PC-3 (cell line): ENCODE measurements at regions not wholly inside any gene's neighbourhood (a gene's known extent, or its start where the extent isn't known, plus 50 kb on each side); places are given as distances from the start of the nearest gene placed in this dataset.

Experiments
- ATAC-seq: fragments of 200-7000 bp; cut with Tn5 transposase; 2 replicates; pipeline ENCODE4 v1.9.1; 2020; ENCODE audit warnings: mild to moderate bottlenecking, moderate library complexity
- BruUV-seq: library from RNA; stranded (reverse); fragments of 400-500 nt; replicated peaks from 2 replicates; lab custom pipeline; 2021; lab: Mats Ljungman, UMichigan
- CTCF ChIA-PET: fragments of 300-600 bp; sonication (Branson Sonifier 250); formaldehyde crosslinking; loops from one replicate; lab custom pipeline; 2022; ENCODE audit warnings: antibody characterized with exemption; lab: Charles Lee
- POLR2A ChIA-PET: fragments of 300-600 bp; sonication (Branson Sonifier 250); formaldehyde crosslinking; loops from one replicate; lab custom pipeline; 2022; ENCODE audit warnings: antibody characterized with exemption; ENCODE audit not compliant: unreplicated experiment; lab: Charles Lee
- DNase-seq: peaks from one replicate; pipeline ENCODE4 v3.0.0-alpha.2; 2015
- H2AFZ ChIP-seq: fragments of 300-600 bp; sonication (generic); 2 replicates; pipeline ENCODE4 v1.6.0; 2016; ENCODE audit warnings: antibody characterized with exemption, low read length
- H3F3A ChIP-seq: fragments of 300-600 bp; sonication (generic); one replicate; pipeline ENCODE4 v1.6.0; 2017; ENCODE audit warnings: antibody characterized with exemption, low read length, control low read depth, mild to moderate bottlenecking; ENCODE audit not compliant: unreplicated experiment
- H3K27ac ChIP-seq: fragments of 300-600 bp; sonication (generic); 2 replicates; pipeline ENCODE4 v1.5.1; 2016; ENCODE audit warnings: mild to moderate bottlenecking, low read length
- H3K27me3 ChIP-seq: fragments of 300-600 bp; sonication (generic); 2 replicates; pipeline ENCODE4 v1.6.1; 2016; ENCODE audit warnings: low read length, mixed read lengths
- H3K36me3 ChIP-seq: fragments of 300-600 bp; sonication (generic); 2 replicates; pipeline ENCODE4 v1.6.1; 2016; ENCODE audit warnings: low read depth, mixed run types, low read length, mixed read lengths
- H3K4me1 ChIP-seq: fragments of 300-600 bp; sonication (generic); 2 replicates; pipeline ENCODE4 v1.5.1; 2016; ENCODE audit warnings: low read length; ENCODE audit not compliant: insufficient read depth
- H3K4me2 ChIP-seq: fragments of 300-600 bp; sonication (generic); 2 replicates; pipeline ENCODE4 v1.6.0; 2016; ENCODE audit warnings: low read length
- H3K4me3 ChIP-seq: fragments of 300-600 bp; sonication (generic); 2 replicates; pipeline ENCODE4 v1.5.1; 2016; ENCODE audit warnings: mild to moderate bottlenecking, low read length, mixed read lengths
- H3K79me2 ChIP-seq: fragments of 300-600 bp; sonication (generic); 2 replicates; pipeline ENCODE4 v1.6.1; 2017; ENCODE audit warnings: low read length, mixed read lengths
- H3K9ac ChIP-seq: fragments of 300-600 bp; sonication (generic); 2 replicates; pipeline ENCODE4 v1.6.0; 2016; ENCODE audit warnings: mild to moderate bottlenecking, low read length
- H3K9me2 ChIP-seq: fragments of 300-600 bp; sonication (generic); replicated peaks from 2 replicates; pipeline ENCODE4 v1.6.1; 2016; ENCODE audit warnings: mixed run types, low read length, mixed read lengths
- H3K9me3 ChIP-seq: fragments of 300-600 bp; sonication (generic); 2 replicates; pipeline ENCODE4 v1.6.1; 2016; ENCODE audit warnings: low read length, mixed read lengths
- H4K20me1 ChIP-seq: fragments of 300-600 bp; sonication (generic); 2 replicates; pipeline ENCODE4 v1.6.1; 2016; ENCODE audit warnings: low read length, mixed read lengths
- EZH2 ChIP-seq: fragments of 300-600 bp; sonication (generic); IDR thresholded peaks from one replicate; pipeline ENCODE4 v1.6.1; 2017; ENCODE audit warnings: antibody characterized with exemption, mild to moderate bottlenecking, low read length; ENCODE audit not compliant: unreplicated experiment
- EZH2phosphoT487 ChIP-seq: fragments of 300-600 bp; sonication (generic); IDR thresholded peaks from 2 replicates; pipeline ENCODE4 v1.6.1; 2018; ENCODE audit warnings: mild to moderate bottlenecking, antibody characterized with exemption, low read length, borderline replicate concordance
- intact Hi-C: fragments of 100-400 bp; cut with micrococcal nuclease; formaldehyde crosslinking; loops from 2 replicates; pipeline ENCODE4 v1.9.0; 2023
- TF ChIP-seq, protein P1 (sequence below): fragments of 300-600 bp; sonication (generic); conservative IDR thresholded peaks from 2 replicates; pipeline ENCODE4 v1.5.1; 2017; ENCODE audit warnings: antibody characterized with exemption, low read depth, mild to moderate bottlenecking, low read length

DNA sequence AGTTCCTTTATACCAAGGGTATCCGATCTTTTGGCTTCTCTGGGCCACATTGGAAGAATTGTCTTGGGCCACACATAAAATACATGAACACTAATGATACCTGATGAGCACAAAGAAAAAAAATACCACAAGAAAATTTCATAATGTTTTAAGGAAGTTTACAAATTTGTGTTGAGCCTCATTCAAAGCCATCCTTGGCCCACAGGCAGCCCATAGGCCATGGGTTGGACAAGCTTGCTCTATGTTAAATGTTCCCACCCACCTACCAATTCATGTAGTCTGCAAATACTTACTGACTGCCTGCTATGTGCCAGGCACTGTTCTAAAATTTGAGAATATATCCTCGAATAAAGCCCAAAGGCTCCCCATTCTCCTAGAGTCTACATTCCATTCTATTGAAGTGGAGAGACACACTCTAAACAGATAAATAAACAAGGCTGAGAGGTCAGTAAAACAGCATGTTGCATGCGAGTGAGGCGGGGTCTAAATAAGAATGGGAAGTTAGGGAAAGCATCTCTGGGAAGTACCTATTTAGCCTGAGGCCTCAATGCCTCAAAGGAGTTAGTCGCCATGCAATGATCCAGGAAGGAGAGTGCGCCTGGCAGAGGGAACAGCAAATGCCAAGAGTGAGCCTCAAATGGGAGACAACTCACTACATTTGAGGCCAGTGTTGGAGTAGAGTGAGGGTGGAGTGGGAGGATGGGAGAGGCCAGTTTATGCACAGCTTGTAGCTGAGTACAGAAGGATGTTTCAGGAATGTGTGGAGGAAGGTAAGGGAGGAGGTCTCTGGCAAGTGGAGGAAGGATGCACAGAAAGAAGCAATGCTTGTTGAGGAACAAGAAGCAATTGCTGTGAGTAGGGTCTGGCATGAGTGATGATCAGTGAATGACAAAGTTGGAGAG is 52.5 kb upstream of the CLDN10 start:
- intact Hi-C loops: loop anchor here (10.0 kb wide), 1 partner anchor 335 kb away; no protein-coding TSS in a partner anchor
- no peaks in the 10 kb centered on the region for H4K20me1 ChIP-seq
- ATAC-seq (no peak), DNase-seq (no peak)
- BruUV-seq: no TSS peak
- ChIA-PET CTCF (no interaction called here), POLR2A (no interaction called here)
- H3K9me2 ChIP-seq: no peaks in the 10 kb centered on the region
- H3K79me2 ChIP-seq: no peaks in the 10 kb centered on the region
- H3K9ac ChIP-seq: no peak overlapping the region
- no peak overlapping the region for H3K27ac ChIP-seq
- H3K4me2 ChIP-seq: no peak overlapping the region
- no peaks in the 10 kb centered on the region for H3K36me3 ChIP-seq
- H3F3A ChIP-seq: no peaks in the 10 kb centered on the region
- no peaks in the 10 kb centered on the region for H3K4me1 ChIP-seq
- no peak for TF ChIP-seq EZH2
- TF ChIP-seq, protein P1, sequence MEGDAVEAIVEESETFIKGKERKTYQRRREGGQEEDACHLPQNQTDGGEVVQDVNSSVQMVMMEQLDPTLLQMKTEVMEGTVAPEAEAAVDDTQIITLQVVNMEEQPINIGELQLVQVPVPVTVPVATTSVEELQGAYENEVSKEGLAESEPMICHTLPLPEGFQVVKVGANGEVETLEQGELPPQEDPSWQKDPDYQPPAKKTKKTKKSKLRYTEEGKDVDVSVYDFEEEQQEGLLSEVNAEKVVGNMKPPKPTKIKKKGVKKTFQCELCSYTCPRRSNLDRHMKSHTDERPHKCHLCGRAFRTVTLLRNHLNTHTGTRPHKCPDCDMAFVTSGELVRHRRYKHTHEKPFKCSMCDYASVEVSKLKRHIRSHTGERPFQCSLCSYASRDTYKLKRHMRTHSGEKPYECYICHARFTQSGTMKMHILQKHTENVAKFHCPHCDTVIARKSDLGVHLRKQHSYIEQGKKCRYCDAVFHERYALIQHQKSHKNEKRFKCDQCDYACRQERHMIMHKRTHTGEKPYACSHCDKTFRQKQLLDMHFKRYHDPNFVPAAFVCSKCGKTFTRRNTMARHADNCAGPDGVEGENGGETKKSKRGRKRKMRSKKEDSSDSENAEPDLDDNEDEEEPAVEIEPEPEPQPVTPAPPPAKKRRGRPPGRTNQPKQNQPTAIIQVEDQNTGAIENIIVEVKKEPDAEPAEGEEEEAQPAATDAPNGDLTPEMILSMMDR: no peak
- TF ChIP-seq EZH2phosphoT487: no peak
- H3K9me3 ChIP-seq: no peaks in the 10 kb centered on the region
- no peak overlapping the region for H3K4me3 ChIP-seq
- no peaks in the 10 kb centered on the region for H3K27me3 ChIP-seq
- H2AFZ ChIP-seq: no peak overlapping the region

GRCh38 chr13:95502216-95502615 is 50.3 kb upstream of the CLDN10 start:
- Histone ChIP-seq H2AFZ (no peak overlapping the region), H3K4me3 (no peak overlapping the region), H3K36me3 (no peaks in the 10 kb centered on the region), H3K4me2 (no peak overlapping the region), H3K27me3 (no peaks in the 10 kb centered on the region), H4K20me1 (no peaks in the 10 kb centered on the region), H3K9ac (no peak overlapping the region), H3K9me3 (no peaks in the 10 kb centered on the region), H3K79me2 (no peaks in the 10 kb centered on the region), H3K9me2 (no peaks in the 10 kb centered on the region), H3K4me1 (no peaks in the 10 kb centered on the region), H3F3A (no peaks in the 10 kb centered on the region), H3K27ac (no peak overlapping the region)
- intact Hi-C loops: no loop called here
- no peak for TF ChIP-seq EZH2phosphoT487
- no peak for TF ChIP-seq EZH2
- TF ChIP-seq, protein P1: no peak
- no TSS peak for BruUV-seq
- POLR2A ChIA-PET: interaction anchor here (0.6 to 1.0 kb wide), 2 partner anchors 148 to 834 kb away, joined by 3 to 6 read pairs; no protein-coding TSS in a partner anchor
- no peak for DNase-seq
- CTCF ChIA-PET: no interaction called here
- ATAC-seq: no peak
